ENCODE measurements at regions not wholly inside any gene's neighbourhood (a gene's known extent, or its start where the extent isn't known, plus 50 kb on each side); places are given as distances from the start of the nearest gene placed in this dataset.

GRCh38 chr6:160931378-160932310 is 59.9 kb upstream of the MAP3K4 start:
- Histone ChIP-seq H3K27ac (no peak overlapping the region), H3K27me3 (no peaks in the 10 kb centered on the region), H3K4me3 (peak overlapping the region; percentile 6 to 53 (median 30)), H3K4me1 (peaks cover 0 to 7% (median 2%) of the 10 kb centered on the region in 4 donors), H3K36me3 (no peaks in the 10 kb centered on the region), H3K9me3 (no peaks in the 10 kb centered on the region)
- no peak for DNase-seq
- TF ChIP-seq POLR2A (IDR thresholded peaks at IDR 0.05) (no peak), CTCF (IDR thresholded peaks at IDR 0.05) (no peak)

- DNase-seq, result no peak
- no peak for TF ChIP-seq CTCF (IDR thresholded peaks at IDR 0.05)
- Histone ChIP-seq H3K27me3 (no peaks in the 10 kb centered on the region), H3K36me3 (no peaks in the 10 kb centered on the region), H3K4me3 (no peak overlapping the region), H3K4me1 (peaks cover 0 to 7% (median 2%) of the 10 kb centered on the region in 4 donors), H3K9me3 (no peaks in the 10 kb centered on the region), H3K27ac (no peak overlapping the region)
These were observed 58.3 kb upstream of the MAP3K4 start for GRCh38 chr6:160933256-160933655.

- no peak for DNase-seq
- Histone ChIP-seq H3K27me3 (no peaks in the 10 kb centered on the region), H3K27ac (no peak overlapping the region), H3K9me3 (no peaks in the 10 kb centered on the region), H3K36me3 (no peaks in the 10 kb centered on the region), H3K4me3 (no peak overlapping the region), H3K4me1 (peaks cover 0 to 7% (median 2%) of the 10 kb centered on the region in 4 donors)
- TF ChIP-seq POLR2A (IDR thresholded peaks at IDR 0.05) (no peak), CTCF (IDR thresholded peaks at IDR 0.05) (no peak)
These were observed 57.4 kb upstream of the MAP3K4 start for GRCh38 chr6:160934157-160934556.

- no peaks in the 10 kb centered on the region for H3K36me3 ChIP-seq
- H3K27ac ChIP-seq, result no peak overlapping the region
- TF ChIP-seq POLR2A (IDR thresholded peaks at IDR 0.05) (no peak), CTCF (IDR thresholded peaks at IDR 0.05) (no peak)
- no peaks in the 10 kb centered on the region for H3K4me1 ChIP-seq
- no peaks in the 10 kb centered on the region for H3K27me3 ChIP-seq
- no peak overlapping the region for H3K4me3 ChIP-seq
- no peaks in the 10 kb centered on the region for H3K9me3 ChIP-seq
- DNase-seq, result no peak
These were observed 51.4 kb upstream of the MAP3K4 start for GRCh38 chr6:160940197-160940596.

Measured in Peyer's patch (tissue), 4 donors.